Neutrophil (primary cell): ENCODE measurements at regions not wholly inside any gene's neighbourhood (a gene's known extent, or its start where the extent isn't known, plus 50 kb on each side); places are given as distances from the start of the nearest gene placed in this dataset.

ENCODE experiments used
- H3K27ac ChIP-seq: fragments of 200-600 bp; sonication (generic); 2 replicates; pipeline ENCODE4 v1.5.1; 2016; ENCODE audit warnings: mild to moderate bottlenecking, moderate library complexity
- H3K27me3 ChIP-seq: fragments of 200-600 bp; sonication (generic); 2 replicates; pipeline ENCODE4 v1.6.0; 2016; ENCODE audit warnings: mild to moderate bottlenecking
- H3K36me3 ChIP-seq: fragments of 200-600 bp; sonication (generic); 2 replicates; pipeline ENCODE4 v1.5.1; 2017
- H3K4me1 ChIP-seq, 2 experiments: fragments of 200-600 bp in 1 of 2; sonication (generic) in 1 of 2; 1 replicate in 1 of 2; 2 replicates in 1 of 2; pipeline versions ENCODE4 v1.5.1 to v1.6.1; 2013 to 2016; ENCODE audit warnings: low read depth in 1 of 2, low read length in 1 of 2, mild to moderate bottlenecking in 1 of 2, moderate library complexity in 1 of 2; ENCODE audit not compliant: control insufficient read depth in 1 of 2, insufficient read depth in 1 of 2
- H3K4me3 ChIP-seq, 2 experiments: fragments of 200-600 bp in 1 of 2; sonication (generic) in 1 of 2; 1 replicate in 1 of 2; 2 replicates in 1 of 2; pipeline ENCODE4 v1.5.1; 2013 to 2016; ENCODE audit warnings: low read depth in 1 of 2, low read length in 1 of 2, mild to moderate bottlenecking in 1 of 2, moderate library complexity in 1 of 2
- H3K9me3 ChIP-seq: fragments of 200-600 bp; sonication (generic); 2 replicates; pipeline ENCODE4 v1.5.1; 2016
- CTCF ChIP-seq: fragments of 200-600 bp; sonication (generic); IDR thresholded peaks from 2 replicates; pipeline ENCODE4 v1.5.1; 2016; ENCODE audit warnings: antibody characterized with exemption

DNA sequence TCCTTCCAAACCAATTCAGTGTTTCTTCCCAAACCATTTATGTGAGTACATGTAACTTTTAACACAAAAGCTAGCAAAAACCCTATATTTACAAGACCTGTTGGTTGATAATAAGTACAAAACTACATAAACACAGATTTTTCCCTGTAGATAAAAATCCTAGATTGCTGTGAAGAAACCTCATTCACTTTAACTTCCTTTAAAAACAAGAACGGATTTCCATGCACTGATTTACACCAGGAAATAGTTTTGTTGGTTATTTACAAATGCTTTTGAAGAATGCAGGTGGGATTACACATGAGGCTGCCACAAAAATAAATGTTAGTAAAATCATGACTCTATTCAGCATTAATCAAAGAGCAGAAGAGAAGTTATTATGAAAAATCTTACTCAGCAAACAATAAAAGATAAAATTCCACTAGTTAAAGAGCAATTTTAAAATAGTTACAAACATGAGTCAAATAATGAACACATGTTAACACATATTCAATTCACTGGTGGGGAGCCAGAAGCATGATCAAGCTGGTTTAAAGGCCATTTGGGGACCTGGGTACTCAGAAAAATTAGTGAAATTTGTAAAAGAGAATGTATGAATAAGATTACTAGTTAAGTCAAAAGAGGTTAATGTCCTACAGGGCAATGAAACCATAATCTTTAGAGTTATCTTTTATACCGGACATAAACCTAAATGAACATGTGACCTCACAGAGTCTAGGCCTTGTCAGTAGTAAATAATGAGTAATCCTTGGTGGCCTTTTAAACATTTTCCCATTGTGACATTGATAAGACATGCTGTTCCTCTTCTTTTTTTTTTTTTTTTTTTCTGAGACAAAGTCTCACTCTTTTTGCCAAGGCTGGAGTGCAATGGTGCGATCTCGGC is 79.9 kb downstream of the PHLDA1 start:
- Histone ChIP-seq H3K4me1 (no peaks in the 10 kb centered on the region), H3K4me3 (no peak overlapping the region), H3K36me3 (no peaks in the 10 kb centered on the region), H3K9me3 (no peaks in the 10 kb centered on the region), H3K27ac (no peak overlapping the region), H3K27me3 (peaks cover 12% of the 10 kb centered on the region)
- no peak for TF ChIP-seq CTCF

DNA sequence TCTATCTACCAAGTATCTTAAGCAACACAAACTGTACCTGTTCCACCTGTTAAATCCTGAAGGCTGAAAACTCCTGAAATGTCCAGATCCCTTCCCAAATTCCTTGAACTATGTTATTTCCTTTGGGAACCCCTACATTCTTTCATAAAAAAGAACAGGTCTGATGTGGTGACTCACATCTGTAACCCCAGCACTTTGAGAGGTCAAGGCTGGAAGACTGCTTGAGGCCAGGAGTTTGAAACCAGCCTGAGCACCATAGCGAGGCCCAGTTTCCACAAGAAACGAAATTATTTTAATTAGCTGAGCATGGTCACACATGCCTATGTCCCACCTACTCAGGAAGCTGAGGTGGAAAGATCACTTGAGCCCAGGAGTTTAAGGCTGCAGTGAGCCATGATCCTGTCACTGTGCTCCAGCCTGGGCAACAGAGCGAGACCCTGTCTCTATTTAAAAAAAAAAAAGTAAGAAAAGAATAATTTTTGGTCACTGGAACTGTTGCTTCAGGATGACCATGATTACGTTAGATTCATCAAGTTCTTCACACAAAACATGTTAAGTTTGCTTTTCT is 84.3 kb downstream of the PHLDA1 start:
- H3K4me1 ChIP-seq, result peaks cover 0 to 4% of the 10 kb centered on the region in 2 experiments
- TF ChIP-seq CTCF, result no peak
- no peaks in the 10 kb centered on the region for H3K9me3 ChIP-seq
- H3K27me3 ChIP-seq, result peaks cover 12% of the 10 kb centered on the region
- H3K4me3 ChIP-seq, result no peak overlapping the region
- no peak overlapping the region for H3K27ac ChIP-seq
- H3K36me3 ChIP-seq, result no peaks in the 10 kb centered on the region

DNA sequence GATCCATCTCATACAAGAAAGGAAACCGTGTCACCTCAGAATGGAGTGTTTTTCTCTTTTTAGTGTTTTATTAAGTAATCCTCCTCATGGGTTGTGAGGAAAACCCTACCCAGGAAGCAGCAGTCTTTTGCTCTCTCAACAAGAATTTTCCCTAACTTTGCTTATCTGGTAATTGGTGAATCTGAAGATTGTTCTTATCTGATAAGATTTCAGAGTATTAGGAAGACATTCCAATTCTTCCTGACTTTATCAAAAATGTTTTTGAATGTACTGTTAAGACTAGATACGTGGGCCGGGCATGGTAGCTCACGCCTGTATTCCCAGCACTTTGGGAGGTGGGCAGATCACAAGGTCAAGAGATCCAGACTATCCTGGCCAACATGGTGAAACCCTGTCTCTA is 86.0 kb downstream of the PHLDA1 start:
- H3K27me3 ChIP-seq, result peaks cover 2% of the 10 kb centered on the region
- no peak overlapping the region for H3K4me3 ChIP-seq
- TF ChIP-seq CTCF, result no peak
- peaks cover 0 to 4% of the 10 kb centered on the region in 2 experiments for H3K4me1 ChIP-seq
- H3K9me3 ChIP-seq, result no peaks in the 10 kb centered on the region
- H3K36me3 ChIP-seq, result no peaks in the 10 kb centered on the region
- no peak overlapping the region for H3K27ac ChIP-seq

GRCh38 chr12:75944905-75945432 is 86.6 kb downstream of the PHLDA1 start:
- Histone ChIP-seq H3K27me3 (peaks cover 6% of the 10 kb centered on the region), H3K4me1 (peaks cover 0 to 4% of the 10 kb centered on the region in 2 experiments), H3K36me3 (no peaks in the 10 kb centered on the region), H3K4me3 (no peak overlapping the region), H3K27ac (peak overlapping the region; percentile 49), H3K9me3 (no peaks in the 10 kb centered on the region)
- no peak for TF ChIP-seq CTCF

GRCh38 chr12:75944097-75944904 is 87.3 kb downstream of the PHLDA1 start:
- H3K27me3 ChIP-seq, result peaks cover 11% of the 10 kb centered on the region
- no peak for TF ChIP-seq CTCF
- peak overlapping the region; percentile 49 for H3K27ac ChIP-seq
- no peaks in the 10 kb centered on the region for H3K36me3 ChIP-seq
- no peaks in the 10 kb centered on the region for H3K9me3 ChIP-seq
- H3K4me3 ChIP-seq, result no peak overlapping the region
- peaks cover 0 to 4% of the 10 kb centered on the region in 2 experiments for H3K4me1 ChIP-seq
